ENCODE measurements at regions not wholly inside any gene's neighbourhood (a gene's known extent, or its start where the extent isn't known, plus 50 kb on each side); places are given as distances from the start of the nearest gene placed in this dataset.

DNA sequence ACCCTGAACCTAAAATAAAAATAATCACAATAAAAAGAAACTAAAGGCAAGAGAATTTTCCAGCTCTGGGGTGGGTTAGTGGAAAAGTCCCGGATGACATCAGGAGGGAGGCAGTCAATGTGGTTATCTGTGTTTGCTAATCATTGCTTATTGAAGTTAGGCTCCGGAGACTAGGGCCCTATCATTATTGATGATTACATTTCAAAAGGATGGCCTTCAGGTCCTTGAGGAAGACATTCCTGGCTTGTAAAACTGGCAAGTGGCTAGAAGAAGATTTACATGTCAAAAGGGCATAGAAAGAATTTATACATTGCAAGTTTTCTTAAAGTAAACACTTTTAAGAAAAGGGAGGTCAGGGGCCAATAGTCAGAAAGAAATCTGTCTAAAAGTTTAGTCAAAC is 123.4 kb downstream of the POSTN start:
- no peak for TF ChIP-seq EP300 (IDR thresholded peaks at IDR 0.05)
- TF ChIP-seq POLR2A (IDR thresholded peaks at IDR 0.05) = no peak
- TF ChIP-seq, protein P1, sequence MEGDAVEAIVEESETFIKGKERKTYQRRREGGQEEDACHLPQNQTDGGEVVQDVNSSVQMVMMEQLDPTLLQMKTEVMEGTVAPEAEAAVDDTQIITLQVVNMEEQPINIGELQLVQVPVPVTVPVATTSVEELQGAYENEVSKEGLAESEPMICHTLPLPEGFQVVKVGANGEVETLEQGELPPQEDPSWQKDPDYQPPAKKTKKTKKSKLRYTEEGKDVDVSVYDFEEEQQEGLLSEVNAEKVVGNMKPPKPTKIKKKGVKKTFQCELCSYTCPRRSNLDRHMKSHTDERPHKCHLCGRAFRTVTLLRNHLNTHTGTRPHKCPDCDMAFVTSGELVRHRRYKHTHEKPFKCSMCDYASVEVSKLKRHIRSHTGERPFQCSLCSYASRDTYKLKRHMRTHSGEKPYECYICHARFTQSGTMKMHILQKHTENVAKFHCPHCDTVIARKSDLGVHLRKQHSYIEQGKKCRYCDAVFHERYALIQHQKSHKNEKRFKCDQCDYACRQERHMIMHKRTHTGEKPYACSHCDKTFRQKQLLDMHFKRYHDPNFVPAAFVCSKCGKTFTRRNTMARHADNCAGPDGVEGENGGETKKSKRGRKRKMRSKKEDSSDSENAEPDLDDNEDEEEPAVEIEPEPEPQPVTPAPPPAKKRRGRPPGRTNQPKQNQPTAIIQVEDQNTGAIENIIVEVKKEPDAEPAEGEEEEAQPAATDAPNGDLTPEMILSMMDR (IDR thresholded peaks at IDR 0.05) = no peak
